Endodermal cell (in vitro differentiated cells): ENCODE measurements at regions not wholly inside any gene's neighbourhood (a gene's known extent, or its start where the extent isn't known, plus 50 kb on each side); places are given as distances from the start of the nearest gene placed in this dataset.

Experiments
- DNase-seq: peaks from one replicate; pipeline ENCODE4 v3.0.0-alpha.2; 2017
- H3K27ac ChIP-seq: 2 replicates; pipeline ENCODE4 v1.5.1; 2013; ENCODE audit warnings: mild to moderate bottlenecking, low read depth, low read length, moderate library complexity
- H3K27me3 ChIP-seq: 2 replicates; pipeline ENCODE4 v1.6.1; 2013; ENCODE audit warnings: mild to moderate bottlenecking, low read length, moderate library complexity; ENCODE audit not compliant: insufficient read depth, control insufficient read depth, poor library complexity, severe bottlenecking
- H3K36me3 ChIP-seq: 2 replicates; pipeline ENCODE4 v1.7.0; 2013; ENCODE audit warnings: mild to moderate bottlenecking, low read length, moderate library complexity; ENCODE audit not compliant: control insufficient read depth, insufficient read depth
- H3K4me1 ChIP-seq: one replicate; pipeline ENCODE4 v1.7.0; 2013; ENCODE audit warnings: low read length; ENCODE audit not compliant: control insufficient read depth, insufficient read depth
- H3K4me3 ChIP-seq: 2 replicates; pipeline ENCODE4 v1.5.1; 2013; ENCODE audit warnings: mild to moderate bottlenecking, low read length, moderate library complexity
- H3K9ac ChIP-seq: 2 replicates; pipeline ENCODE4 v1.6.1; 2013; ENCODE audit warnings: mild to moderate bottlenecking, low read length, moderate library complexity; ENCODE audit not compliant: poor library complexity, severe bottlenecking; ENCODE audit errors: extremely low read depth
- H3K9me3 ChIP-seq: 2 replicates; pipeline ENCODE4 v1.6.1; 2013; ENCODE audit warnings: mild to moderate bottlenecking, low read length, moderate library complexity; ENCODE audit not compliant: control insufficient read depth
- H3K27ac Mint-ChIP-seq: 2 replicates; pipeline ENCODE4 v1.8.0; 2020; ENCODE audit warnings: mixed read lengths
- H3K27me3 Mint-ChIP-seq: 2 replicates; pipeline ENCODE4 v1.8.0; 2021; ENCODE audit warnings: mild to moderate bottlenecking, mixed read lengths; ENCODE audit not compliant: insufficient read depth
- H3K36me3 Mint-ChIP-seq: 2 replicates; pipeline ENCODE4 v1.8.0; 2020; ENCODE audit warnings: low read depth, mixed read lengths
- H3K4me1 Mint-ChIP-seq: 2 replicates; pipeline ENCODE4 v1.8.0; 2020; ENCODE audit warnings: mixed read lengths
- H3K4me3 Mint-ChIP-seq: 2 replicates; pipeline ENCODE4 v1.8.0; 2020; ENCODE audit warnings: mild to moderate bottlenecking, moderate library complexity, mixed read lengths
- H3K9me3 Mint-ChIP-seq: 2 replicates; pipeline ENCODE4 v1.8.0; 2020; ENCODE audit warnings: mild to moderate bottlenecking, mixed read lengths
- WGBS, 2 experiments: methylation state at CpG; one replicate each; pipeline versions ENCODE4 v1.1.5 to v1.1.7; 2013; ENCODE audit warnings: missing lambda C conversion rate in 2 of 2, mixed read lengths in 1 of 2; ENCODE audit not compliant: insufficient coverage in 1 of 2, insufficient read length in 1 of 2; 5-methylcytosine and 5-hydroxymethylcytosine counted together
- TF ChIP-seq, protein P1 (sequence below): fragments of 200-600 bp; sonication (generic); conservative IDR thresholded peaks from 2 replicates; pipeline ENCODE4 v1.5.0; 2021; ENCODE audit warnings: antibody characterized with exemption, mild to moderate bottlenecking

DNA sequence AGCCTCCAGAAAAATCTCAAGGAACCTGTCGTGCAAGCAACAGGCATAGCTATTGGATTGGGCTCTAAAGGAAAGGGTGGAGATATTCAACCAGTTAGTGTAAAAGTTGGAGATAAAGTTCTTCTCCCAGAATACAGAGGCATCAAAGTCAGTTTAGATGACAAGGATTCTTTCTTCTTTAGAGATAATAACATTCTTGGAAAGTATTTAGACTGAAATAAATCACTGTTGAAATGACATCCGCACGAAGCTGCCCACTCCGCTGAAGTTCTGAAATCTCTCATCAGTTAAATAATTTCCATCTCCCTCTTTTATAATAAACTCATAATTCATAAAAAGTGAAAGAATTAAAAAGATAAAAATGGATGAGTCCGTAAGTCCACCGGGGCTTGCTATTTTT is 1354.9 kb upstream of the TMEM132C start:
- TF ChIP-seq, protein P1, sequence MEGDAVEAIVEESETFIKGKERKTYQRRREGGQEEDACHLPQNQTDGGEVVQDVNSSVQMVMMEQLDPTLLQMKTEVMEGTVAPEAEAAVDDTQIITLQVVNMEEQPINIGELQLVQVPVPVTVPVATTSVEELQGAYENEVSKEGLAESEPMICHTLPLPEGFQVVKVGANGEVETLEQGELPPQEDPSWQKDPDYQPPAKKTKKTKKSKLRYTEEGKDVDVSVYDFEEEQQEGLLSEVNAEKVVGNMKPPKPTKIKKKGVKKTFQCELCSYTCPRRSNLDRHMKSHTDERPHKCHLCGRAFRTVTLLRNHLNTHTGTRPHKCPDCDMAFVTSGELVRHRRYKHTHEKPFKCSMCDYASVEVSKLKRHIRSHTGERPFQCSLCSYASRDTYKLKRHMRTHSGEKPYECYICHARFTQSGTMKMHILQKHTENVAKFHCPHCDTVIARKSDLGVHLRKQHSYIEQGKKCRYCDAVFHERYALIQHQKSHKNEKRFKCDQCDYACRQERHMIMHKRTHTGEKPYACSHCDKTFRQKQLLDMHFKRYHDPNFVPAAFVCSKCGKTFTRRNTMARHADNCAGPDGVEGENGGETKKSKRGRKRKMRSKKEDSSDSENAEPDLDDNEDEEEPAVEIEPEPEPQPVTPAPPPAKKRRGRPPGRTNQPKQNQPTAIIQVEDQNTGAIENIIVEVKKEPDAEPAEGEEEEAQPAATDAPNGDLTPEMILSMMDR: no peak
- Mint-ChIP-seq H3K27ac (no peak overlapping the region), H3K36me3 (no peaks in the 10 kb centered on the region), H3K4me3 (no peak overlapping the region), H3K4me1 (peaks cover 7% of the 10 kb centered on the region), H3K9me3 (no peaks in the 10 kb centered on the region), H3K27me3 (no peaks in the 10 kb centered on the region)
- no peak for DNase-seq
- H3K4me1 ChIP-seq: no peaks in the 10 kb centered on the region
- H3K36me3 ChIP-seq: no peaks in the 10 kb centered on the region
- H3K9me3 ChIP-seq: no peaks in the 10 kb centered on the region
- H3K27me3 ChIP-seq: no peaks in the 10 kb centered on the region
- 92 to 97% methylated on average over 3 to 6 of the region's 6 CpGs for WGBS, 2 experiments
- no peak overlapping the region for H3K27ac ChIP-seq
- no peak overlapping the region for H3K4me3 ChIP-seq
- no peak overlapping the region for H3K9ac ChIP-seq

DNA sequence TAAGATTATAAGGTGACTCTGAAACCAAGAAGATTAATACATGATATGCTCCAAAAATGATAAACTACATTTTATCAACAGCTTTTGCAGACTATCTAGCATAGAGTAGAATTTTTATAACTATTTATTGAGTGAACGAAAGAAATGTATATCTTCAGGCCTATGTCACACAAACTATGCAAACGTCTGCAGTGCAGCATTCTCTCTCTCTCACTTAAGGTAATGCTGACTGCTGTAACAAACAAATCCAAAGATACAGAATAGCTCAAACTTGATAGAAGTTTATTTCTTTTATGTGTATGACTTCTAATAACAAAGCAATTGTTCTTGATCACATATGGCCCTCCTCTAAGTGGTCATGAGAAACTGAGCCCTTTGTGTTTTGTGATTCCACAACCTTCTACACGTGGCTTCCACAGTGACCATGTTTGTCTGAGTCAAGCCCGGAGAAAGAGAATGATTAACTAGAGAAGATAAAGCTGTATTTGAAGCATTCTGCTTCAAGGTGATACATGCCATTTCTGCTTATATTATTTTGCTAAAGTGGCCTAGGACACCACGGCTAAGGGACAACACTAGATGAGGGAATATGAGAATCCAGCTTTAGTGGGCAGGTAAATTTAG is 1352.7 kb upstream of the TMEM132C start:
- Mint-ChIP-seq H3K27ac (no peak overlapping the region), H3K36me3 (no peaks in the 10 kb centered on the region), H3K9me3 (peaks cover 2% of the 10 kb centered on the region)

DNA sequence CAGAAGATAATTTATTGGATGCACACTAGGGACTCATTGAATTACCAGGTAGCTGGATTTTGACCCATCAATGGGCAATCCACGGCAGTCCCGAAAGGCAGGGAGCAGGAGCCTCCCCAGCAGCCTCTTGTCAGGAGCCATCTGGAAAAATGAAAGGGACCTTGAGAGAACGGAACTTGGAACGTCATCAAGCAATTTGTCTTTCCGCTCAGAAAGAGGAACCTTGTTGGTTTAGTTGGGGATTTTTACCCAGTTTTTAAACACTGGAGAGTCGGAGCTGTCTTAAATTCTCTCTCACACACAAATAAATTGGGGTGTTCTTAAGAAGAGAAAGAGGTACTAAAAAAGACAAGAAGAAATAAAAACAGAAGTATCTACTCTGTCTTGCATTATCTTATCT is 1351.7 kb upstream of the TMEM132C start:
- H3K27ac Mint-ChIP-seq: no peak overlapping the region
- H3K9me3 Mint-ChIP-seq: peaks cover 2% of the 10 kb centered on the region

More for the DNA sequence above, 1352.7 kb upstream of the TMEM132C start:
- no peak overlapping the region for H3K4me3 Mint-ChIP-seq
- H3K4me1 ChIP-seq: no peaks in the 10 kb centered on the region
- H3K36me3 ChIP-seq: no peaks in the 10 kb centered on the region
- DNase-seq: no peak
- 90 to 91% methylated on average over 1 to 5 of the region's 5 CpGs for WGBS, 2 experiments
- no peak overlapping the region for H3K27ac ChIP-seq
- no peak overlapping the region for H3K9ac ChIP-seq
- no peaks in the 10 kb centered on the region for H3K27me3 ChIP-seq
- no peaks in the 10 kb centered on the region for H3K27me3 Mint-ChIP-seq
- peaks cover 7% of the 10 kb centered on the region for H3K4me1 Mint-ChIP-seq
- TF ChIP-seq, protein P1: no peak
- peaks cover 4% of the 10 kb centered on the region for H3K9me3 ChIP-seq
- no peak overlapping the region for H3K4me3 ChIP-seq

More for the DNA sequence above, 1351.7 kb upstream of the TMEM132C start:
- no peaks in the 10 kb centered on the region for H3K27me3 ChIP-seq
- TF ChIP-seq, protein P1: no peak
- no peak overlapping the region for H3K4me3 ChIP-seq
- no peaks in the 10 kb centered on the region for H3K36me3 Mint-ChIP-seq
- H3K9me3 ChIP-seq: peaks cover 10% of the 10 kb centered on the region
- WGBS, 2 experiments: 89 to 95% methylated on average over 5 of the region's 6 CpGs
- no peak for DNase-seq
- peaks cover 7% of the 10 kb centered on the region for H3K4me1 Mint-ChIP-seq
- H3K27ac ChIP-seq: no peak overlapping the region
- no peak overlapping the region for H3K9ac ChIP-seq
- no peak overlapping the region for H3K4me3 Mint-ChIP-seq
- H3K27me3 Mint-ChIP-seq: no peaks in the 10 kb centered on the region
- H3K4me1 ChIP-seq: no peaks in the 10 kb centered on the region
- no peaks in the 10 kb centered on the region for H3K36me3 ChIP-seq
